DOHH2 (cell line): ENCODE measurements at regions not wholly inside any gene's neighbourhood (a gene's known extent, or its start where the extent isn't known, plus 50 kb on each side); places are given as distances from the start of the nearest gene placed in this dataset.

Experiments
- H3F3A ChIP-seq: fragments of 200-600 bp; sonication (generic), shearing (Covaris generic); 2 replicates; pipeline ENCODE4 v1.6.0; 2016; ENCODE audit warnings: antibody characterized with exemption, mild to moderate bottlenecking; ENCODE audit not compliant: control insufficient read depth, insufficient read depth
- H3K27ac ChIP-seq: fragments of 200-600 bp; sonication (generic); 2 replicates; pipeline ENCODE4 v1.5.1; 2014; ENCODE audit warnings: low read depth, mild to moderate bottlenecking, low read length, moderate library complexity
- H3K27me3 ChIP-seq: fragments of 200-600 bp; sonication (generic); 2 replicates; pipeline ENCODE4 v1.6.1; 2014; ENCODE audit warnings: mild to moderate bottlenecking, low read length, mixed read lengths; ENCODE audit not compliant: control insufficient read depth
- H3K36me3 ChIP-seq: fragments of 200-600 bp; sonication (generic); 2 replicates; pipeline ENCODE4 v1.6.1; 2014; ENCODE audit warnings: mild to moderate bottlenecking, low read length, moderate library complexity, mixed read lengths; ENCODE audit not compliant: control insufficient read depth
- H3K4me1 ChIP-seq: fragments of 200-600 bp; sonication (generic); 2 replicates; pipeline ENCODE4 v1.6.1; 2014; ENCODE audit warnings: mild to moderate bottlenecking, low read length, mixed read lengths; ENCODE audit not compliant: control insufficient read depth
- H3K4me2 ChIP-seq: fragments of 200-600 bp; sonication (generic); 2 replicates; pipeline ENCODE4 v1.6.0; 2014; ENCODE audit warnings: mild to moderate bottlenecking, low read length, moderate library complexity
- H3K4me3 ChIP-seq: fragments of 200-600 bp; sonication (generic); 2 replicates; pipeline ENCODE4 v1.5.1; 2014; ENCODE audit warnings: mild to moderate bottlenecking, low read length, mixed read lengths
- H3K79me2 ChIP-seq: fragments of 200-600 bp; sonication (generic); 2 replicates; pipeline ENCODE4 v1.6.1; 2014; ENCODE audit warnings: mild to moderate bottlenecking, low read length, mixed read lengths; ENCODE audit not compliant: control insufficient read depth
- H3K9me2 ChIP-seq: fragments of 200-600 bp; sonication (generic); replicated peaks from 2 replicates; pipeline ENCODE4 v1.6.1; 2014; ENCODE audit warnings: mild to moderate bottlenecking, low read length, mixed read lengths; ENCODE audit not compliant: control insufficient read depth
- H3K9me3 ChIP-seq: fragments of 200-600 bp; sonication (generic); 2 replicates; pipeline ENCODE4 v1.6.1; 2014; ENCODE audit warnings: antibody characterized with exemption, low read length, mixed read lengths; ENCODE audit not compliant: control insufficient read depth, insufficient read depth
- H4K20me1 ChIP-seq: fragments of 200-600 bp; sonication (generic); 2 replicates; pipeline ENCODE4 v1.6.0; 2014; ENCODE audit warnings: low read depth, mild to moderate bottlenecking, antibody characterized with exemption, low read length, moderate library complexity; ENCODE audit not compliant: control insufficient read depth, insufficient read depth
- CTCF ChIP-seq: fragments of 200-600 bp; sonication (generic); IDR thresholded peaks from one replicate; pipeline ENCODE4 v1.5.1; 2014; ENCODE audit warnings: antibody characterized with exemption, mild to moderate bottlenecking, low read depth, low read length; ENCODE audit not compliant: poor library complexity, severe bottlenecking
- EZH2phosphoT487 ChIP-seq: fragments of 200-600 bp; sonication (generic); IDR thresholded peaks from 2 replicates; pipeline ENCODE4 v1.6.1; 2017; ENCODE audit warnings: borderline replicate concordance, mild to moderate bottlenecking, antibody characterized with exemption, low read length, moderate library complexity, mixed read lengths

GRCh38 chr2:186032102-186032738 lies 293.6 kb downstream of the FSIP2 start:
- no peaks in the 10 kb centered on the region for H3K79me2 ChIP-seq
- H3K27ac ChIP-seq = no peak overlapping the region
- H3K9me3 ChIP-seq = no peaks in the 10 kb centered on the region
- H3K27me3 ChIP-seq = no peaks in the 10 kb centered on the region
- H3K4me2 ChIP-seq = no peak overlapping the region
- no peaks in the 10 kb centered on the region for H3K9me2 ChIP-seq
- no peak overlapping the region for H3K4me3 ChIP-seq
- no peaks in the 10 kb centered on the region for H3F3A ChIP-seq
- H3K4me1 ChIP-seq = no peaks in the 10 kb centered on the region
- H4K20me1 ChIP-seq = no peaks in the 10 kb centered on the region
- TF ChIP-seq CTCF = no peak
- no peak for TF ChIP-seq EZH2phosphoT487
- no peaks in the 10 kb centered on the region for H3K36me3 ChIP-seq

- Histone ChIP-seq H3K27me3 (no peaks in the 10 kb centered on the region), H3K36me3 (no peaks in the 10 kb centered on the region), H4K20me1 (no peaks in the 10 kb centered on the region), H3K9me3 (no peaks in the 10 kb centered on the region), H3K4me1 (no peaks in the 10 kb centered on the region), H3F3A (no peaks in the 10 kb centered on the region), H3K9me2 (no peaks in the 10 kb centered on the region), H3K4me2 (no peak overlapping the region), H3K4me3 (no peak overlapping the region), H3K27ac (no peak overlapping the region), H3K79me2 (no peaks in the 10 kb centered on the region)
- TF ChIP-seq EZH2phosphoT487 (no peak), CTCF (no peak)
Measured at GRCh38 chr2:186032930-186033329, 294.3 kb downstream of the FSIP2 start.

GRCh38 chr2:186033541-186033940 lies 294.9 kb downstream of the FSIP2 start:
- Histone ChIP-seq H3K79me2 (no peaks in the 10 kb centered on the region), H3K9me3 (no peaks in the 10 kb centered on the region), H3K36me3 (no peaks in the 10 kb centered on the region), H3K4me2 (no peak overlapping the region), H3F3A (no peaks in the 10 kb centered on the region), H4K20me1 (no peaks in the 10 kb centered on the region), H3K27ac (no peak overlapping the region), H3K4me1 (no peaks in the 10 kb centered on the region), H3K4me3 (no peak overlapping the region), H3K9me2 (no peaks in the 10 kb centered on the region), H3K27me3 (no peaks in the 10 kb centered on the region)
- TF ChIP-seq EZH2phosphoT487 (no peak), CTCF (no peak)
